Fibroblast of the aortic adventitia (primary cell): ENCODE measurements at regions not wholly inside any gene's neighbourhood (a gene's known extent, or its start where the extent isn't known, plus 50 kb on each side); places are given as distances from the start of the nearest gene placed in this dataset.

ENCODE experiments used
- DNase-seq: peaks from one replicate; pipeline ENCODE4 v3.0.0-alpha.2; 2010; ENCODE audit warnings: low read depth
- H3K4me3 ChIP-seq: 2 replicates; pipeline ENCODE4 v1.5.1; 2011; ENCODE audit warnings: low read depth, mild to moderate bottlenecking, control low read depth, low read length, moderate library complexity
- CTCF ChIP-seq: IDR thresholded peaks from 2 replicates; pipeline ENCODE4 v1.5.1; 2011; ENCODE audit warnings: mild to moderate bottlenecking, low read length, control low read depth, inconsistent platforms; ENCODE audit not compliant: insufficient read depth

GRCh38 chr13:99072356-99072755 is 94.5 kb upstream of the DOCK9 start:
- no peak overlapping the region for H3K4me3 ChIP-seq
- DNase-seq = no peak
- no peak for TF ChIP-seq CTCF

GRCh38 chr13:99072941-99073340 is 95.1 kb upstream of the DOCK9 start:
- DNase-seq = no peak

GRCh38 chr13:99074693-99075092 is 96.8 kb upstream of the DOCK9 start:
- H3K4me3 ChIP-seq = no peak overlapping the region
- TF ChIP-seq CTCF = no peak
- DNase-seq = no peak

More at GRCh38 chr13:99072941-99073340, 95.1 kb upstream of the DOCK9 start:
- no peak for TF ChIP-seq CTCF
- H3K4me3 ChIP-seq = no peak overlapping the region

- no peak overlapping the region for H3K4me3 ChIP-seq
- DNase-seq = no peak
Observed at GRCh38 chr13:99075268-99076191, 97.7 kb upstream of the DOCK9 start.

GRCh38 chr13:99078017-99078771 is 100.3 kb upstream of the DOCK9 start:
- H3K4me3 ChIP-seq = no peak overlapping the region
- DNase-seq = no peak
- no peak for TF ChIP-seq CTCF

More at GRCh38 chr13:99075268-99076191, 97.7 kb upstream of the DOCK9 start:
- TF ChIP-seq CTCF = no peak

GRCh38 chr13:99080131-99080530 is 102.3 kb upstream of the DOCK9 start:
- H3K4me3 ChIP-seq = no peak overlapping the region
- DNase-seq = no peak
- no peak for TF ChIP-seq CTCF
